SK-N-SH (cell line): ENCODE measurements at regions not wholly inside any gene's neighbourhood (a gene's known extent, or its start where the extent isn't known, plus 50 kb on each side); places are given as distances from the start of the nearest gene placed in this dataset.

Experiments used
- EP300 ChIP-seq, 2 experiments: IDR thresholded peaks; 2 replicates each; pipeline versions ENCODE4 v1.4.0 to v1.6.1; 2012; ENCODE audit warnings: borderline replicate concordance in 1 of 2, low read depth in 1 of 2, low read length in 1 of 2
- FOSL2 ChIP-seq: IDR thresholded peaks from 2 replicates; pipeline ENCODE4 v1.4.0; 2012; ENCODE audit warnings: low read depth, mild to moderate bottlenecking, moderate library complexity, borderline replicate concordance
- GABPA ChIP-seq: IDR thresholded peaks from 2 replicates; pipeline ENCODE4 v1.4.0; 2012; ENCODE audit warnings: low read depth, mild to moderate bottlenecking
- MXI1 ChIP-seq: IDR thresholded peaks from 2 replicates; pipeline ENCODE4 v1.6.1; 2012; ENCODE audit warnings: mild to moderate bottlenecking, low read depth, low read length, improper control_type of control experiment
- RFX5 ChIP-seq: IDR thresholded peaks from 2 replicates; pipeline ENCODE4 v1.6.1; 2012; ENCODE audit warnings: mild to moderate bottlenecking, improper control_type of control experiment, low read length
- SIN3A ChIP-seq: IDR thresholded peaks from 2 replicates; pipeline ENCODE4 v1.6.1; 2012; ENCODE audit warnings: low read depth, mild to moderate bottlenecking, low read length, moderate library complexity, borderline replicate concordance
- SMC3 ChIP-seq: IDR thresholded peaks from 2 replicates; pipeline ENCODE4 v1.6.1; 2012; ENCODE audit warnings: low read depth, low read length, improper control_type of control experiment
- TAF1 ChIP-seq: IDR thresholded peaks from 2 replicates; pipeline ENCODE4 v1.6.1; 2012; ENCODE audit warnings: low read depth, mild to moderate bottlenecking, low read length, moderate library complexity, borderline replicate concordance
- YY1 ChIP-seq: IDR thresholded peaks from 2 replicates; pipeline ENCODE4 v1.4.0; 2012; ENCODE audit warnings: low read depth, mild to moderate bottlenecking
- TF ChIP-seq, protein P1 (sequence below): fragments of 200-600 bp; sonication (generic); IDR thresholded peaks from 2 replicates; pipeline ENCODE4 v1.6.1; 2017; ENCODE audit warnings: antibody characterized with exemption, mild to moderate bottlenecking, moderate library complexity
- TF ChIP-seq, protein P2 (sequence below): IDR thresholded peaks from 2 replicates; pipeline ENCODE4 v1.4.0; 2012; ENCODE audit warnings: low read depth

DNA sequence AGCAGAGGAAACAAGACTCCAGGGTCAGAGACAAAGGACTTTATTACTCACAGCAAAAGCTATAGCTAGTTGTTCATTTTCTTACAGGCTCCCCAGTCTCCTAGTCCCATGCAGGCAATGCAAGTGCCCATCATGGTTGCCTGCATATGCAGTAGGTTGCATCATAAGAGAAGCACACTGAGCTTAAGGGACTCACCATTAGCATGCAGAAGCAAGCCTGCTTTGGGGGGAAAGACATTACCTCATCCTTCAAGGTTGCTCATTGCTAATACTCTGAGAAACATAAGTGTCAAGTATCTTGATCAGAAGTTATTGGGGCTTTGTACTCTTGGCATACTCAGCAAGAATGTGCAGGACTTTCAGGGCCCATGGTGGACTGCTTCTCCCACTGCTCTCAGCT lies 114.6 kb upstream of the CCDC68 start:
- TF ChIP-seq, protein P1, sequence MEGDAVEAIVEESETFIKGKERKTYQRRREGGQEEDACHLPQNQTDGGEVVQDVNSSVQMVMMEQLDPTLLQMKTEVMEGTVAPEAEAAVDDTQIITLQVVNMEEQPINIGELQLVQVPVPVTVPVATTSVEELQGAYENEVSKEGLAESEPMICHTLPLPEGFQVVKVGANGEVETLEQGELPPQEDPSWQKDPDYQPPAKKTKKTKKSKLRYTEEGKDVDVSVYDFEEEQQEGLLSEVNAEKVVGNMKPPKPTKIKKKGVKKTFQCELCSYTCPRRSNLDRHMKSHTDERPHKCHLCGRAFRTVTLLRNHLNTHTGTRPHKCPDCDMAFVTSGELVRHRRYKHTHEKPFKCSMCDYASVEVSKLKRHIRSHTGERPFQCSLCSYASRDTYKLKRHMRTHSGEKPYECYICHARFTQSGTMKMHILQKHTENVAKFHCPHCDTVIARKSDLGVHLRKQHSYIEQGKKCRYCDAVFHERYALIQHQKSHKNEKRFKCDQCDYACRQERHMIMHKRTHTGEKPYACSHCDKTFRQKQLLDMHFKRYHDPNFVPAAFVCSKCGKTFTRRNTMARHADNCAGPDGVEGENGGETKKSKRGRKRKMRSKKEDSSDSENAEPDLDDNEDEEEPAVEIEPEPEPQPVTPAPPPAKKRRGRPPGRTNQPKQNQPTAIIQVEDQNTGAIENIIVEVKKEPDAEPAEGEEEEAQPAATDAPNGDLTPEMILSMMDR, result no peak
- TF ChIP-seq MXI1 (no peak), SMC3 (no peak), TAF1 (no peak), FOSL2 (no peak), YY1 (no peak), EP300 (IDR thresholded peaks at IDR 0.05; ENCODE audit: borderline replicate concordance in 1 of 2, low read depth in 1 of 2, low read length in 1 of 2) (no peak), RFX5 (no peak), GABPA (no peak), SIN3A (no peak)
- TF ChIP-seq, protein P2, sequence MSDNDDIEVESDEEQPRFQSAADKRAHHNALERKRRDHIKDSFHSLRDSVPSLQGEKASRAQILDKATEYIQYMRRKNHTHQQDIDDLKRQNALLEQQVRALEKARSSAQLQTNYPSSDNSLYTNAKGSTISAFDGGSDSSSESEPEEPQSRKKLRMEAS, result no peak
